ENCODE measurements at regions not wholly inside any gene's neighbourhood (a gene's known extent, or its start where the extent isn't known, plus 50 kb on each side); places are given as distances from the start of the nearest gene placed in this dataset.

GRCh38 chr2:149648282-149649030, 60.9 kb upstream of the MMADHC start:
- POLR2A ChIA-PET (ENCODE audit: unreplicated experiment), result interaction anchor here (0.6 kb wide), 1 partner anchor 1084 kb away, joined by 5 read pairs; no protein-coding TSS in a partner anchor

GRCh38 chr2:149645391-149645790, 57.8 kb upstream of the MMADHC start:
- Histone ChIP-seq H3K27me3 (ENCODE audit: insufficient read depth, low read depth) (no peaks in the 10 kb centered on the region), H3K9me2 (ENCODE audit: insufficient read depth) (no peaks in the 10 kb centered on the region), H2AFZ (no peak overlapping the region), H3K4me3 (no peak overlapping the region), H3K79me2 (ENCODE audit: low read depth) (no peaks in the 10 kb centered on the region), H3F3A (ENCODE audit: insufficient read depth, low read depth) (no peaks in the 10 kb centered on the region), H4K20me1 (ENCODE audit: insufficient read depth) (no peaks in the 10 kb centered on the region), H3K27ac (no peak overlapping the region), H3K36me3 (ENCODE audit: low read depth) (no peaks in the 10 kb centered on the region), H3K4me2 (no peak overlapping the region), H3K9me3 (ENCODE audit: insufficient read depth, low read depth) (no peaks in the 10 kb centered on the region), H3K4me1 (replicated peaks; ENCODE audit: insufficient read depth) (no peaks in the 10 kb centered on the region; the same call in 1 of the 2 replicates)
- BruUV-seq (replicated peaks), result no TSS peak
- CTCF ChIA-PET, result no interaction called here
- TF ChIP-seq EZH2 (IDR thresholded peaks at IDR 0.05; ENCODE audit: low read depth), result no peak
- no peak for TF ChIP-seq CTCF (conservative IDR thresholded peaks at IDR 0.05)
- intact Hi-C loops (cut with micrococcal nuclease; ENCODE audit: unreplicated experiment), result no loop called here
- no peak for DNase-seq
- POLR2A ChIA-PET (ENCODE audit: unreplicated experiment), result interaction anchor here (0.5 kb wide), 1 partner anchor 607 kb away, joined by 6 read pairs; no protein-coding TSS in a partner anchor

More at GRCh38 chr2:149648282-149649030, 60.9 kb upstream of the MMADHC start:
- Histone ChIP-seq H2AFZ (no peak overlapping the region), H3K27ac (no peak overlapping the region), H3K9me2 (ENCODE audit: insufficient read depth) (no peaks in the 10 kb centered on the region), H3K27me3 (ENCODE audit: insufficient read depth, low read depth) (no peaks in the 10 kb centered on the region), H3K36me3 (ENCODE audit: low read depth) (no peaks in the 10 kb centered on the region), H4K20me1 (ENCODE audit: insufficient read depth) (no peaks in the 10 kb centered on the region), H3K9me3 (ENCODE audit: insufficient read depth, low read depth) (no peaks in the 10 kb centered on the region), H3K4me1 (replicated peaks; ENCODE audit: insufficient read depth) (no peaks in the 10 kb centered on the region; the same call in 1 of the 2 replicates), H3K4me3 (no peak overlapping the region), H3K4me2 (no peak overlapping the region), H3K79me2 (ENCODE audit: low read depth) (no peaks in the 10 kb centered on the region), H3F3A (ENCODE audit: insufficient read depth, low read depth) (no peaks in the 10 kb centered on the region)
- DNase-seq, result peak; percentile 43 to 52
- CTCF ChIA-PET, result interaction anchor here (0.6 kb wide), 1 partner anchor 54 kb away, joined by 25 read pairs; no protein-coding TSS in a partner anchor
- intact Hi-C loops (cut with micrococcal nuclease; ENCODE audit: unreplicated experiment), result no loop called here
- BruUV-seq (replicated peaks), result no TSS peak
- TF ChIP-seq EZH2 (IDR thresholded peaks at IDR 0.05; ENCODE audit: low read depth) (no peak), CTCF (conservative IDR thresholded peaks at IDR 0.05) (no peak)

Measured in PC-9 (cell line).